DMS114 treated with DMSO at 0.1 percent for 48 hours (cell line): ENCODE measurements at regions not wholly inside any gene's neighbourhood (a gene's known extent, or its start where the extent isn't known, plus 50 kb on each side); places are given as distances from the start of the nearest gene placed in this dataset.
"Not testable (repeated sequence)": the region's sequence is repeated elsewhere in the genome, so short reads cannot be mapped to it uniquely, and the experiment has no call there.

Source experiments
- DNase-seq: peaks from one replicate; lab custom pipeline; 2025; ENCODE audit not compliant: unreplicated experiment; lab: John Stamatoyannopoulos, UW

- no peak for DNase-seq
These were observed 537.1 kb downstream of the AJAP1 start for GRCh38 chr1:5191470-5191869.

GRCh38 chr1:5189384-5189783, 535.0 kb downstream of the AJAP1 start:
- DNase-seq, result no peak

- DNase-seq, result no peak
These were observed 511.4 kb downstream of the AJAP1 start for GRCh38 chr1:5165762-5166161.

GRCh38 chr1:5164158-5164557, 509.7 kb downstream of the AJAP1 start:
- no peak for DNase-seq

- no peak for DNase-seq
These were observed 507.0 kb downstream of the AJAP1 start for GRCh38 chr1:5161372-5161771.

- DNase-seq, result no peak
These were observed 502.8 kb downstream of the AJAP1 start for GRCh38 chr1:5157175-5157574.

GRCh38 chr1:5156416-5157120, 502.2 kb downstream of the AJAP1 start:
- DNase-seq, result no peak

GRCh38 chr1:5151511-5151910, 497.1 kb downstream of the AJAP1 start:
- no peak for DNase-seq

GRCh38 chr1:5150191-5150590, 495.8 kb downstream of the AJAP1 start:
- DNase-seq, result no peak

GRCh38 chr1:5147806-5148205, 493.4 kb downstream of the AJAP1 start:
- no peak for DNase-seq

GRCh38 chr1:5142389-5142788, 488.0 kb downstream of the AJAP1 start:
- DNase-seq, result no peak

GRCh38 chr1:5141750-5142149, 487.3 kb downstream of the AJAP1 start:
- DNase-seq, result no peak

- DNase-seq, result no peak
These were observed 486.6 kb downstream of the AJAP1 start for GRCh38 chr1:5140962-5141361.

GRCh38 chr1:5140136-5140535, 485.7 kb downstream of the AJAP1 start:
- DNase-seq, result no peak

- no peak for DNase-seq
These were observed 475.4 kb downstream of the AJAP1 start for GRCh38 chr1:5129746-5130355.

GRCh38 chr1:5125208-5125607, 470.8 kb downstream of the AJAP1 start:
- DNase-seq, result no peak

GRCh38 chr1:5120559-5120958, 466.1 kb downstream of the AJAP1 start:
- DNase-seq, result no peak

- DNase-seq, result no peak
These were observed 465.2 kb downstream of the AJAP1 start for GRCh38 chr1:5119366-5120234.

- not testable (repeated sequence) for DNase-seq
These were observed 464.4 kb downstream of the AJAP1 start for GRCh38 chr1:5118771-5119170.

- not testable (repeated sequence) for DNase-seq
These were observed 463.9 kb downstream of the AJAP1 start for GRCh38 chr1:5118292-5118691.

GRCh38 chr1:5111581-5111980, 457.2 kb downstream of the AJAP1 start:
- DNase-seq, result no peak

- no peak for DNase-seq
These were observed 456.1 kb downstream of the AJAP1 start for GRCh38 chr1:5110508-5110907.
